H1 (cell line): ENCODE measurements at regions not wholly inside any gene's neighbourhood (a gene's known extent, or its start where the extent isn't known, plus 50 kb on each side); places are given as distances from the start of the nearest gene placed in this dataset.

ENCODE experiments used
- BACH1 ChIP-seq: IDR thresholded peaks from 2 replicates; pipeline ENCODE4 v1.6.1; 2012; ENCODE audit warnings: low read length, improper control_type of control experiment
- BRCA1 ChIP-seq: IDR thresholded peaks from 2 replicates; pipeline ENCODE4 v1.6.1; 2012; ENCODE audit warnings: low read depth, low read length, improper control_type of control experiment
- CTCF ChIP-seq, 3 experiments: IDR thresholded peaks; 1 replicate in 2 of 3; 2 replicates in 1 of 3; pipeline versions ENCODE4 v1.5.1 to v1.6.1; 2011; ENCODE audit warnings: low read length in 3 of 3, mild to moderate bottlenecking in 3 of 3, inconsistent platforms in 2 of 3, low read depth in 1 of 3, moderate library complexity in 1 of 3; ENCODE audit not compliant: insufficient read depth in 1 of 3; ENCODE audit errors: control extremely low read depth in 1 of 3
- EP300 ChIP-seq, 2 experiments: IDR thresholded peaks; 1 replicate in 1 of 2; 2 replicates in 1 of 2; pipeline ENCODE4 v1.6.1; 2011 to 2012; ENCODE audit warnings: low read depth in 2 of 2, low read length in 2 of 2, mild to moderate bottlenecking in 2 of 2, borderline replicate concordance in 1 of 2, inconsistent platforms in 1 of 2, moderate library complexity in 1 of 2
- POLR2A ChIP-seq, 2 experiments: IDR thresholded peaks; 1 replicate in 1 of 2; 2 replicates in 1 of 2; pipeline ENCODE4 v1.6.1; 2011; ENCODE audit warnings: low read depth in 2 of 2, low read length in 2 of 2, mild to moderate bottlenecking in 2 of 2; ENCODE audit errors: control extremely low read depth in 1 of 2
- POLR2AphosphoS5 ChIP-seq: IDR thresholded peaks from 2 replicates; pipeline ENCODE4 v1.6.1; 2011; ENCODE audit warnings: low read depth, low read length
- SIN3A ChIP-seq, 2 experiments: IDR thresholded peaks in 1 of 2; conservative IDR thresholded peaks in 1 of 2; 2 replicates each; pipeline ENCODE4 v1.6.1; 2011 to 2012; ENCODE audit warnings: low read length in 2 of 2, improper control_type of control experiment in 1 of 2, low read depth in 1 of 2, mild to moderate bottlenecking in 1 of 2
- YY1 ChIP-seq: IDR thresholded peaks from 2 replicates; pipeline ENCODE4 v1.6.1; 2011; ENCODE audit warnings: low read depth, mild to moderate bottlenecking, low read length
- ZNF274 ChIP-seq: IDR thresholded peaks from 2 replicates; pipeline ENCODE4 v1.7.0; 2012; ENCODE audit warnings: low read length, borderline replicate concordance; ENCODE audit errors: extremely low read depth

DNA sequence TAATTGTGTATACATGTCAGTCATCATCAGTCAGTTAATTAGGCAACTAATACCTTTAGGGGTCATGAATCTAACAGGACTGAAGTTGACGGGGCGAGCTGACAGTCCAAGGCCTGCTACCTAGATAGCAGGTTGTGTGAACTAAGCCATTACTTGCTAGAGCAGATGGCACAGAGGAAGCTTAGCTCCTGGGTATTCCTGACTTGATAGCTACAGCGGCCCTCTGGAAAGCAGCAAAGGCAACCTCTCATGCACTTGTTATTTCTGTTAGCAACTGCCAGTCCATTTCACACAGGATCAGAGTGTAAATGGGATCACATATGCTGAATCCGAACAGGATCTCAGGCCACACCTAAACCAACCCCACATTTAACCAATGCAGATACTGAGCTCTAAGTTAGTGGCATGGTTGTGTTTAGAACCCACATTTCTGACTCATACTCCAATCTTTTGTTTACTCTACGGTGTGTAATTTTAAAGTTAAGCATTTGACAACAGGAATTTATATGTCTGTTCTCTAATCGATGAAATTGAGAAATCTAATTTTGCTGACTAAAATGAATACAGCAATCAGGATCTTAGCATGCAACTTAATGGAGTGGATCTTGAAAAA, 521.3 kb upstream of the ZNF608 start:
- TF ChIP-seq SIN3A (conservative IDR thresholded peaks at IDR 0.05 in 1 of 2, IDR thresholded peaks at IDR 0.05 in 1 of 2; ENCODE audit: low read depth in 1 of 2, low read length in 2 of 2) (no peak), CTCF (IDR thresholded peaks at IDR 0.05; ENCODE audit: control extremely low read depth in 1 of 3, insufficient read depth in 1 of 3, low read depth in 1 of 3, low read length in 3 of 3) (no peak), POLR2AphosphoS5 (no peak), BACH1 (no peak), EP300 (IDR thresholded peaks at IDR 0.05; ENCODE audit: borderline replicate concordance in 1 of 2, low read depth in 2 of 2, low read length in 2 of 2) (no peak), YY1 (no peak), POLR2A (IDR thresholded peaks at IDR 0.05; ENCODE audit: control extremely low read depth in 1 of 2, low read depth in 2 of 2, low read length in 2 of 2) (no peak), ZNF274 (no peak), BRCA1 (no peak)
